ENCODE measurements at regions not wholly inside any gene's neighbourhood (a gene's known extent, or its start where the extent isn't known, plus 50 kb on each side); places are given as distances from the start of the nearest gene placed in this dataset.

DNA sequence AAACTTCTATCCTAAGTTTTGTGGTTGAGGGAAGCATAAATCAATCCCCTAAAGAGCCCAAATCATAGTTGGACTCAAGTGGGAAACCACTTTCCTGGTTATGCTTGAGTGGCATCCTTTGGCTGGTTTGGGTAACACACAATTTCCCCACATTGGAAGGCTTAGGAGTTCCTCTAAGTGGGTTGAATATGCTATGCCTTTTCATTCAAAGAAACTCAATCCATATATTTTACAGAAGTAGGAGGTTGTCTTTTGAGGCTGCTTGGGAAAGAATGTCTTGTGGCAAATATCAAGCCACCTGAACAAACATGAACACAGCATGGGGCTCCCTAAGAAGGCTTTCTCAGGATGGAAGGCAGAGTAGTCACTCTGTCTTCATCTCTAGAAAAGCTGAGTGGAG lies 121.1 kb downstream of the SPATA31D1 start:
- no peak for TF ChIP-seq TAF1 (IDR thresholded peaks at IDR 0.05; ENCODE audit: low read depth)
- no peak for TF ChIP-seq EP300 (IDR thresholded peaks at IDR 0.05; ENCODE audit: borderline replicate concordance)
- TF ChIP-seq NFIC (IDR thresholded peaks at IDR 0.05): no peak
- TF ChIP-seq YY1 (IDR thresholded peaks at IDR 0.05; ENCODE audit: low read depth): no peak
- no peak for TF ChIP-seq REST (IDR thresholded peaks at IDR 0.05; ENCODE audit: low read depth)
- TF ChIP-seq TCF12 (IDR thresholded peaks at IDR 0.05; ENCODE audit: low read depth): no peak
- no peak for TF ChIP-seq MAX (IDR thresholded peaks at IDR 0.05)
- no peak for TF ChIP-seq ZBTB7A (IDR thresholded peaks at IDR 0.05; ENCODE audit: low read depth)
- no peak for TF ChIP-seq RAD21 (IDR thresholded peaks at IDR 0.05; ENCODE audit: low read depth)

All from Ishikawa (cell line).